Endothelial cell of umbilical vein (primary cell): ENCODE measurements at regions not wholly inside any gene's neighbourhood (a gene's known extent, or its start where the extent isn't known, plus 50 kb on each side); places are given as distances from the start of the nearest gene placed in this dataset.

Source experiments
- BruUV-seq: library from RNA; stranded (reverse); fragments of 400-500 nt; replicated peaks from 2 replicates; lab custom pipeline; 2021; lab: Mats Ljungman, UMichigan
- CTCF ChIA-PET: fragments of 300-600, 350-600 bp; sonication (Branson Sonifier 250); formaldehyde crosslinking; loops from one replicate; lab custom pipeline; 2021; ENCODE audit warnings: antibody characterized with exemption, inconsistent platforms; lab: Charles Lee
- POLR2A ChIA-PET: fragments of 300-600, 350-600 bp; sonication (Branson Sonifier 250); formaldehyde crosslinking; loops from one replicate; lab custom pipeline; 2021; ENCODE audit warnings: antibody characterized with exemption, inconsistent platforms; lab: Charles Lee
- DNase-seq: peaks from one replicate; pipeline ENCODE4 v3.0.0-alpha.2; 2011; ENCODE audit warnings: low read depth, low spot score
- FAIRE-seq: peaks from 2 replicates; lab custom pipeline; 2011; peaks lifted over from hg19 to GRCh38; lab: Jason Lieb, UNC
- H2AFZ ChIP-seq: 2 replicates; pipeline ENCODE4 v1.6.0; 2012; ENCODE audit warnings: low read depth, low read length, control low read depth, inconsistent platforms
- H3K27ac ChIP-seq: 2 replicates; pipeline ENCODE4 v1.5.1; 2011; ENCODE audit warnings: low read depth, mild to moderate bottlenecking, control low read depth, low read length, moderate library complexity; ENCODE audit not compliant: insufficient read depth
- H3K27me3 ChIP-seq, 2 experiments: 2 replicates each; pipeline versions ENCODE4 v1.6.0 to v1.6.1; 2011; ENCODE audit warnings: low read length in 2 of 2, mixed read lengths in 1 of 2; ENCODE audit not compliant: control insufficient read depth in 2 of 2, insufficient read depth in 2 of 2
- H3K36me3 ChIP-seq, 2 experiments: 2 replicates in 1 of 2; 3 replicates in 1 of 2; pipeline ENCODE4 v1.5.1; 2011; ENCODE audit warnings: low read length in 2 of 2, mild to moderate bottlenecking in 1 of 2, moderate library complexity in 1 of 2; ENCODE audit not compliant: control insufficient read depth in 2 of 2, insufficient read depth in 2 of 2; ENCODE audit errors: extremely low read depth in 1 of 2
- H3K4me1 ChIP-seq: 3 replicates; pipeline ENCODE4 v1.5.1; 2011; ENCODE audit warnings: mild to moderate bottlenecking, low read length; ENCODE audit not compliant: control insufficient read depth, insufficient read depth; ENCODE audit errors: extremely low read depth
- H3K4me2 ChIP-seq: 2 replicates; pipeline ENCODE4 v1.6.1; 2011; ENCODE audit warnings: low read length, control low read depth, mixed read lengths; ENCODE audit not compliant: insufficient read depth
- H3K4me3 ChIP-seq, 3 experiments: fragments of 200-600 bp in 1 of 3; sonication (generic), shearing (Covaris generic) in 1 of 3; replicated peaks in 1 of 3; 2 replicates each; pipeline ENCODE4 v1.5.1; 2011 to 2016; ENCODE audit warnings: control low read depth in 3 of 3, low read length in 3 of 3, mild to moderate bottlenecking in 2 of 3, inconsistent platforms in 1 of 3, low read depth in 1 of 3, moderate library complexity in 1 of 3; ENCODE audit not compliant: insufficient read depth in 1 of 3
- H3K79me2 ChIP-seq: 2 replicates; pipeline ENCODE4 v1.6.0; 2012; ENCODE audit warnings: low read length, inconsistent platforms; ENCODE audit not compliant: control insufficient read depth, insufficient read depth
- H3K9ac ChIP-seq: replicated peaks from 2 replicates; pipeline ENCODE3; 2011; ENCODE audit warnings: low read length, control low read depth; ENCODE audit not compliant: insufficient read depth; ENCODE audit errors: extremely low read depth
- H3K9me1 ChIP-seq: replicated peaks from 3 replicates; pipeline ENCODE4 v1.6.0; 2011; ENCODE audit warnings: mild to moderate bottlenecking, low read length; ENCODE audit not compliant: control insufficient read depth, insufficient read depth; ENCODE audit errors: extremely low read depth
- H3K9me3 ChIP-seq: replicated peaks from 2 replicates; pipeline ENCODE4 v1.5.1; 2012; ENCODE audit warnings: low read length, inconsistent platforms; ENCODE audit not compliant: control insufficient read depth, insufficient read depth
- H4K20me1 ChIP-seq: replicated peaks from 2 replicates; pipeline ENCODE3; 2011; ENCODE audit warnings: mild to moderate bottlenecking, low read length; ENCODE audit not compliant: control insufficient read depth, insufficient read depth; ENCODE audit errors: extremely low read depth
- CTCF ChIP-seq, 2 donors: IDR thresholded peaks; 1 replicate in 1 of 2; 2 replicates in 1 of 2; pipeline ENCODE4 v1.5.1; 2011; ENCODE audit warnings: low read length in 2 of 2, mild to moderate bottlenecking in 2 of 2, moderate library complexity in 2 of 2, control low read depth in 1 of 2, inconsistent platforms in 1 of 2, low read depth in 1 of 2; ENCODE audit not compliant: insufficient read depth in 1 of 2; ENCODE audit errors: extremely low read depth in 1 of 2
- EZH2 ChIP-seq: IDR thresholded peaks from 2 replicates; pipeline ENCODE4 v1.6.1; 2012; ENCODE audit warnings: borderline replicate concordance, low read depth, mild to moderate bottlenecking, moderate library complexity, low read length, inconsistent platforms; ENCODE audit not compliant: severe bottlenecking
- FOS ChIP-seq: IDR thresholded peaks from 2 replicates; pipeline ENCODE4 v1.6.1; 2011; ENCODE audit warnings: mild to moderate bottlenecking, low read length, moderate library complexity, borderline replicate concordance; ENCODE audit not compliant: insufficient read depth
- GATA2 ChIP-seq: IDR thresholded peaks from 2 replicates; pipeline ENCODE4 v1.7.0; 2011; ENCODE audit warnings: low read depth, mild to moderate bottlenecking, moderate library complexity, mixed read lengths, low read length; ENCODE audit not compliant: insufficient read length, insufficient read depth
- JUN ChIP-seq: IDR thresholded peaks from 2 replicates; pipeline ENCODE4 v1.6.1; 2011; ENCODE audit warnings: borderline replicate concordance, low read depth; ENCODE audit not compliant: insufficient read length, insufficient read depth
- MAX ChIP-seq: IDR thresholded peaks from 2 replicates; pipeline ENCODE4 v1.6.1; 2011; ENCODE audit not compliant: insufficient read depth, insufficient read length
- MYC ChIP-seq: IDR thresholded peaks from one replicate; pipeline ENCODE4 v1.6.1; 2011; ENCODE audit warnings: mild to moderate bottlenecking, low read depth, low read length
- POLR2A ChIP-seq: IDR thresholded peaks from 2 replicates; pipeline ENCODE4 v1.6.1; 2012; ENCODE audit warnings: low read depth, mild to moderate bottlenecking, control low read depth, low read length
- POLR2AphosphoS5 ChIP-seq: IDR thresholded peaks from 2 replicates; pipeline ENCODE4 v1.6.1; 2012; ENCODE audit warnings: low read depth, mild to moderate bottlenecking, control low read depth, low read length, moderate library complexity; ENCODE audit not compliant: insufficient read depth
- dilution Hi-C: fragments of 300-500 bp; cut with MboI; formaldehyde crosslinking; loops from one replicate; pipeline ENCODE4 v1.15.0; 2019; ENCODE audit warnings: low sequenced_read_pairs; ENCODE audit not compliant: extremely low pct_ligation_motif_present
- intact Hi-C: fragments of 100-400 bp; cut with micrococcal nuclease; formaldehyde crosslinking; loops from one replicate; pipeline ENCODE4 v1.10.0; 2022

GRCh38 chr2:134120733-134121630, 132.9 kb upstream of the MGAT5 start:
- Histone ChIP-seq H3K4me2 (peak overlapping the region; percentile 79), H3K79me2 (peaks cover 49% of the 10 kb centered on the region), H3K4me1 (peaks cover 25% of the 10 kb centered on the region), H3K9me3 (no peaks in the 10 kb centered on the region), H3K27me3 (no peaks in the 10 kb centered on the region), H3K27ac (peak overlapping the region; percentile 79), H3K36me3 (no peaks in the 10 kb centered on the region), H4K20me1 (peaks cover 5% of the 10 kb centered on the region), H3K9ac (peak overlapping the region; percentile 62), H3K9me1 (peaks cover 2% of the 10 kb centered on the region), H3K4me3 (peak overlapping the region; percentile 38 to 92 (median 68)), H2AFZ (peak overlapping the region; percentile 90)
- TF ChIP-seq MAX: no peak
- TF ChIP-seq POLR2A: peak; percentile 33
- TF ChIP-seq POLR2AphosphoS5: no peak
- ChIA-PET CTCF (interaction anchor here (0.9 to 8.2 kb wide), 12 partner anchors 35 to 330 kb away, joined by 3 to 210 read pairs (median 16); no protein-coding TSS in a partner anchor), POLR2A (interaction anchor here (0.9 to 2.2 kb wide), 3 partner anchors 8 to 40 kb away, joined by 3 to 6 read pairs (median 4); no protein-coding TSS in a partner anchor)
- peak; percentile 60 for DNase-seq
- no peak for FAIRE-seq
- dilution Hi-C loops (no loop called here), intact Hi-C loops (no loop called here)
- no TSS peak for BruUV-seq

GRCh38 chr2:134122610-134123009, 131.3 kb upstream of the MGAT5 start:
- CTCF ChIA-PET: interaction anchor here (1.0 to 7.2 kb wide), 4 partner anchors 15 to 328 kb away, joined by 3 to 204 read pairs (median 6); no protein-coding TSS in a partner anchor
- no peak overlapping the region for H3K4me3 ChIP-seq
- H3K27ac ChIP-seq: no peak overlapping the region
- no peaks in the 10 kb centered on the region for H3K36me3 ChIP-seq
- no TSS peak for BruUV-seq
- H2AFZ ChIP-seq: no peak overlapping the region
- H3K79me2 ChIP-seq: peaks cover 60% of the 10 kb centered on the region
- FAIRE-seq (no peak), DNase-seq (no peak)
- H3K9me1 ChIP-seq: peaks cover 6% of the 10 kb centered on the region
- no peaks in the 10 kb centered on the region for H3K9me3 ChIP-seq
- no peaks in the 10 kb centered on the region for H3K27me3 ChIP-seq
- H3K4me2 ChIP-seq: no peak overlapping the region
- intact Hi-C loops: no loop called here
- H3K4me1 ChIP-seq: peaks cover 25% of the 10 kb centered on the region
- TF ChIP-seq POLR2A (no peak), JUN (no peak), FOS (no peak), POLR2AphosphoS5 (no peak), CTCF (IDR thresholded peaks at IDR 0.05; ENCODE audit: extremely low read depth in 1 of 2, insufficient read depth in 1 of 2, low read depth in 1 of 2, low read length in 2 of 2) (no peak), MYC (no peak), MAX (no peak), GATA2 (no peak), EZH2 (no peak)
- dilution Hi-C loops: no loop called here
- POLR2A ChIA-PET: no interaction called here
- no peak overlapping the region for H3K9ac ChIP-seq
- H4K20me1 ChIP-seq: peaks cover 5% of the 10 kb centered on the region
